ENCODE measurements at regions not wholly inside any gene's neighbourhood (a gene's known extent, or its start where the extent isn't known, plus 50 kb on each side); places are given as distances from the start of the nearest gene placed in this dataset.

DNA sequence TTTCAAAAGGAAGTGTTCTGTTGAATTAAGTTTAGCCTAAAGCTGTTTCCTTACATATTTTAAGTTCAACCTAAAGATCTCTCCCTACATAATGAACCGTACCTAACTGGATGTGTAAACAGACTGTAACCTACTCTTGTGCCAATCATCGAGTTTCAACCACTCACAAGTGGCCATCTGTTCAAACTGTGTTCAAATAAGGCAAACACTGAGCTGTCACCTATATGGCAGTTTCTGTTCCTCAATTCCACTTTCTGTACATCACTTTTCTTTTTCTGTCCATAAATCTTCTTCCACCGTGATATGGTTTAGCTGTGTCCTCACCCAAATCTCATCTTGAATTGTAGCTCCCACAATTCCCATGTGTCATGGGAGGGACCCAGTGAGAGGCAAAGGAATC lies 428.6 kb downstream of the HACE1 start:
- no peaks in the 10 kb centered on the region for H4K20me1 ChIP-seq (ENCODE audit: control insufficient read depth, insufficient read depth)
- H3K9ac ChIP-seq (ENCODE audit: control insufficient read depth, insufficient read depth, low read length) = no peak overlapping the region
- in situ Hi-C loops (cut with MboI) = no loop called here
- H3K9me3 ChIP-seq (replicated peaks; ENCODE audit: control insufficient read depth, insufficient read depth, low read length) = no peaks in the 10 kb centered on the region; the same call in 2 of the 3 replicates
- ChIA-PET SMC1A (ENCODE audit: uncharacterized antibody, unreplicated experiment) (no interaction called here), POLR2A (no interaction called here), CTCF (no interaction called here), RAD21 (ENCODE audit: unreplicated experiment) (no interaction called here)
- TF ChIP-seq PKNOX1 (IDR thresholded peaks at IDR 0.05) (peak; percentile 93), SPI1 (IDR thresholded peaks at IDR 0.05; ENCODE audit: borderline replicate concordance, insufficient read depth, low read depth, low read length) (peak; percentile 72), MXI1 (IDR thresholded peaks at IDR 0.05; ENCODE audit: low read depth, low read length) (no peak), SRF (IDR thresholded peaks at IDR 0.05; ENCODE audit: low read depth in 2 of 2, low read length in 2 of 2) (peak in 1 of 2 experiments; percentile 62; a peak in 2 of 4 replicates)
- ATAC-seq (peak; percentile 75), DNase-seq (ENCODE audit: low read depth, low spot score) (no peak), FAIRE-seq (no peak)
- WGBS (ENCODE audit: insufficient coverage, insufficient replicate concordance, low lambda C conversion rate, missing lambda C conversion rate) = 35% methylated on average over 3 of the region's 3 CpGs
- H3K27ac ChIP-seq (ENCODE audit: control insufficient read depth, insufficient read depth) = no peak overlapping the region
- intact Hi-C loops (cut with micrococcal nuclease; ENCODE audit: unreplicated experiment) = no loop called here
- BruUV-seq (replicated peaks) = no TSS peak
- H3K79me2 ChIP-seq (ENCODE audit: control insufficient read depth, insufficient read depth, low read length) = no peaks in the 10 kb centered on the region
- H3K4me2 ChIP-seq (ENCODE audit: control insufficient read depth, insufficient read depth) = no peak overlapping the region
- H3K4me3 ChIP-seq = no peak overlapping the region
- H3K36me3 ChIP-seq (ENCODE audit: control insufficient read depth in 2 of 2, insufficient read depth in 2 of 2, low read length in 1 of 2) = no peaks in the 10 kb centered on the region
- no peaks in the 10 kb centered on the region for H3K27me3 ChIP-seq (replicated peaks in 1 of 2; ENCODE audit: control insufficient read depth in 2 of 2, insufficient read depth in 2 of 2, low read length in 1 of 2)
- H3K4me1 ChIP-seq (ENCODE audit: control insufficient read depth, insufficient read depth, low read length) = no peaks in the 10 kb centered on the region
- H2AFZ ChIP-seq (ENCODE audit: control insufficient read depth, low read depth, low read length) = no peak overlapping the region

- Histone ChIP-seq H3K4me3 (no peak overlapping the region), H3K27me3 (replicated peaks in 1 of 2; ENCODE audit: control insufficient read depth in 2 of 2, insufficient read depth in 2 of 2, low read length in 1 of 2) (no peaks in the 10 kb centered on the region), H3K9me3 (replicated peaks; ENCODE audit: control insufficient read depth, insufficient read depth, low read length) (no peaks in the 10 kb centered on the region; the same call in 2 of the 3 replicates), H3K79me2 (ENCODE audit: control insufficient read depth, insufficient read depth, low read length) (no peaks in the 10 kb centered on the region), H4K20me1 (ENCODE audit: control insufficient read depth, insufficient read depth) (no peaks in the 10 kb centered on the region), H3K36me3 (ENCODE audit: control insufficient read depth in 2 of 2, insufficient read depth in 2 of 2, low read length in 1 of 2) (no peaks in the 10 kb centered on the region), H3K4me2 (ENCODE audit: control insufficient read depth, insufficient read depth) (no peak overlapping the region), H2AFZ (ENCODE audit: control insufficient read depth, low read depth, low read length) (no peak overlapping the region), H3K9ac (ENCODE audit: control insufficient read depth, insufficient read depth, low read length) (no peak overlapping the region), H3K27ac (ENCODE audit: control insufficient read depth, insufficient read depth) (no peak overlapping the region), H3K4me1 (ENCODE audit: control insufficient read depth, insufficient read depth, low read length) (no peaks in the 10 kb centered on the region)
- ChIA-PET POLR2A (no interaction called here), SMC1A (ENCODE audit: uncharacterized antibody, unreplicated experiment) (no interaction called here), CTCF (interaction anchor here (0.8 kb wide), 1 partner anchor 74 kb away, joined by 3 read pairs; no protein-coding TSS in a partner anchor), RAD21 (ENCODE audit: unreplicated experiment) (no interaction called here)
- ATAC-seq (no peak), FAIRE-seq (no peak), DNase-seq (ENCODE audit: low read depth, low spot score) (no peak)
- in situ Hi-C loops (cut with MboI) = no loop called here
- intact Hi-C loops (cut with micrococcal nuclease; ENCODE audit: unreplicated experiment) = no loop called here
- 33% methylated on average over 1 of the region's 1 CpG for WGBS (ENCODE audit: insufficient coverage, insufficient replicate concordance, low lambda C conversion rate, missing lambda C conversion rate)
- no TSS peak for BruUV-seq (replicated peaks)
- TF ChIP-seq MYC (IDR thresholded peaks at IDR 0.05; ENCODE audit: insufficient read depth, insufficient read length, insufficient replicate concordance, low read length, severe bottlenecking) = no peak
- no peak for TF ChIP-seq MYB (IDR thresholded peaks at IDR 0.05; ENCODE audit: borderline replicate concordance, low read depth, low read length)
- TF ChIP-seq YY1 (IDR thresholded peaks at IDR 0.05; ENCODE audit: low read depth, low read length) = no peak
- TF ChIP-seq PAX8 (IDR thresholded peaks at IDR 0.05) = no peak
- TF ChIP-seq, protein P1, sequence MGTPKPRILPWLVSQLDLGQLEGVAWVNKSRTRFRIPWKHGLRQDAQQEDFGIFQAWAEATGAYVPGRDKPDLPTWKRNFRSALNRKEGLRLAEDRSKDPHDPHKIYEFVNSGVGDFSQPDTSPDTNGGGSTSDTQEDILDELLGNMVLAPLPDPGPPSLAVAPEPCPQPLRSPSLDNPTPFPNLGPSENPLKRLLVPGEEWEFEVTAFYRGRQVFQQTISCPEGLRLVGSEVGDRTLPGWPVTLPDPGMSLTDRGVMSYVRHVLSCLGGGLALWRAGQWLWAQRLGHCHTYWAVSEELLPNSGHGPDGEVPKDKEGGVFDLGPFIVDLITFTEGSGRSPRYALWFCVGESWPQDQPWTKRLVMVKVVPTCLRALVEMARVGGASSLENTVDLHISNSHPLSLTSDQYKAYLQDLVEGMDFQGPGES (IDR thresholded peaks at IDR 0.05) = no peak
- no peak for TF ChIP-seq MTA2 (IDR thresholded peaks at IDR 0.05; ENCODE audit: low read depth)
- no peak for TF ChIP-seq CHD2 (IDR thresholded peaks at IDR 0.05; ENCODE audit: borderline replicate concordance, low read depth, low read length)
- TF ChIP-seq, protein P2, sequence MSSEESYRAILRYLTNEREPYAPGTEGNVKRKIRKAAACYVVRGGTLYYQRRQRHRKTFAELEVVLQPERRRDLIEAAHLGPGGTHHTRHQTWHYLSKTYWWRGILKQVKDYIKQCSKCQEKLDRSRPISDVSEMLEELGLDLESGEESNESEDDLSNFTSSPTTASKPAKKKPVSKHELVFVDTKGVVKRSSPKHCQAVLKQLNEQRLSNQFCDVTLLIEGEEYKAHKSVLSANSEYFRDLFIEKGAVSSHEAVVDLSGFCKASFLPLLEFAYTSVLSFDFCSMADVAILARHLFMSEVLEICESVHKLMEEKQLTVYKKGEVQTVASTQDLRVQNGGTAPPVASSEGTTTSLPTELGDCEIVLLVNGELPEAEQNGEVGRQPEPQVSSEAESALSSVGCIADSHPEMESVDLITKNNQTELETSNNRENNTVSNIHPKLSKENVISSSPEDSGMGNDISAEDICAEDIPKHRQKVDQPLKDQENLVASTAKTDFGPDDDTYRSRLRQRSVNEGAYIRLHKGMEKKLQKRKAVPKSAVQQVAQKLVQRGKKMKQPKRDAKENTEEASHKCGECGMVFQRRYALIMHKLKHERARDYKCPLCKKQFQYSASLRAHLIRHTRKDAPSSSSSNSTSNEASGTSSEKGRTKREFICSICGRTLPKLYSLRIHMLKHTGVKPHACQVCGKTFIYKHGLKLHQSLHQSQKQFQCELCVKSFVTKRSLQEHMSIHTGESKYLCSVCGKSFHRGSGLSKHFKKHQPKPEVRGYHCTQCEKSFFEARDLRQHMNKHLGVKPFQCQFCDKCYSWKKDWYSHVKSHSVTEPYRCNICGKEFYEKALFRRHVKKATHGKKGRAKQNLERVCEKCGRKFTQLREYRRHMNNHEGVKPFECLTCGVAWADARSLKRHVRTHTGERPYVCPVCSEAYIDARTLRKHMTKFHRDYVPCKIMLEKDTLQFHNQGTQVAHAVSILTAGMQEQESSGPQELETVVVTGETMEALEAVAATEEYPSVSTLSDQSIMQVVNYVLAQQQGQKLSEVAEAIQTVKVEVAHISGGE (CRISPR knock-in tag; IDR thresholded peaks at IDR 0.05) = no peak
- TF ChIP-seq SUPT20H (IDR thresholded peaks at IDR 0.05; ENCODE audit: borderline replicate concordance, control insufficient read depth, low read depth, low read length) = no peak
Observed at GRCh38 chr6:104428184-104428583, 431.5 kb downstream of the HACE1 start.
